K562 (cell line): ENCODE measurements at regions not wholly inside any gene's neighbourhood (a gene's known extent, or its start where the extent isn't known, plus 50 kb on each side); places are given as distances from the start of the nearest gene placed in this dataset.

ENCODE experiments used
- ATAC-seq: fragments of 200-7000 bp; cut with Tn5 transposase; 3 replicates; pipeline ENCODE4 v1.9.1; 2020; ENCODE audit warnings: moderate library complexity
- BruUV-seq: library from RNA; stranded (reverse); fragments of 400-500 nt; replicated peaks from 2 replicates; lab custom pipeline; 2021; lab: Mats Ljungman, UMichigan
- CTCF ChIA-PET: fragments of 300-600 bp; formaldehyde crosslinking; extraction: SDS; loops from one replicate; lab custom pipeline; 2021; ENCODE audit warnings: low intra/inter-chr PET ratio; lab: Yijun Ruan, JAX
- POLR2A ChIA-PET: fragments of 300-600, 350-650 bp; sonication (Branson Sonifier 250); formaldehyde crosslinking; extraction: SDS; loops from one replicate; lab custom pipeline; 2021; ENCODE audit warnings: antibody characterized with exemption, inconsistent platforms; lab: Yijun Ruan, JAX
- DNase-seq, 4 experiments: peaks; one replicate each; pipeline versions ENCODE4 v3.0.0 to v3.0.0-alpha.2; 2011 to 2018; ENCODE audit warnings: low spot score in 3 of 4, mixed read lengths in 3 of 4; ENCODE audit errors: extremely low read depth in 1 of 4
- FAIRE-seq: peaks from 2 replicates; lab custom pipeline; 2011; peaks lifted over from hg19 to GRCh38; lab: Jason Lieb, UNC
- H2AFZ ChIP-seq: 2 replicates; pipeline ENCODE4 v1.6.0; 2011; ENCODE audit warnings: low read depth, low read length, control low read depth, inconsistent platforms
- H3K27ac ChIP-seq: fragments of 200-600 bp; 3 replicates; pipeline ENCODE4 v1.8.0; 2011; ENCODE audit warnings: low read depth, mild to moderate bottlenecking, control low read depth, inconsistent platforms, low read length, moderate library complexity, mixed read lengths; ENCODE audit errors: extremely low read depth
- H3K27me3 ChIP-seq, 2 experiments: fragments of 300-600 bp in 1 of 2; 2 replicates in 1 of 2; 3 replicates in 1 of 2; pipeline versions ENCODE4 v1.6.0 to v1.8.0; 2011; ENCODE audit warnings: inconsistent platforms in 2 of 2, low read length in 2 of 2, mild to moderate bottlenecking in 1 of 2, mixed read lengths in 1 of 2, moderate library complexity in 1 of 2; ENCODE audit not compliant: control insufficient read depth in 2 of 2, insufficient read depth in 2 of 2
- H3K36me3 ChIP-seq: fragments of 300-600 bp; 3 replicates; pipeline ENCODE4 v1.8.0; 2011; ENCODE audit warnings: mild to moderate bottlenecking, low read length, inconsistent platforms; ENCODE audit not compliant: control insufficient read depth, insufficient read depth
- H3K4me1 ChIP-seq, 2 experiments: fragments of 200-600 bp in 1 of 2; replicated peaks in 1 of 2; 2 replicates in 1 of 2; 3 replicates in 1 of 2; pipeline versions ENCODE4 v1.5.1 to v1.8.0; 2011; ENCODE audit warnings: inconsistent platforms in 2 of 2, low read length in 2 of 2, mild to moderate bottlenecking in 1 of 2, mixed read lengths in 1 of 2, moderate library complexity in 1 of 2; ENCODE audit not compliant: control insufficient read depth in 2 of 2, insufficient read depth in 2 of 2
- H3K4me2 ChIP-seq: 2 replicates; pipeline ENCODE4 v1.6.1; 2011; ENCODE audit warnings: low read length, control low read depth, inconsistent platforms, mixed read lengths; ENCODE audit not compliant: insufficient read depth
- H3K4me3 ChIP-seq: fragments of 200-600 bp; sonication (generic), shearing (Covaris generic); 2 replicates; pipeline ENCODE4 v1.5.1; 2016; ENCODE audit warnings: control low read depth, inconsistent platforms
- H3K79me2 ChIP-seq: fragments of 200-600 bp; 3 replicates; pipeline ENCODE4 v1.8.0; 2011; ENCODE audit warnings: low read length, inconsistent platforms; ENCODE audit not compliant: control insufficient read depth, insufficient read depth
- H3K9ac ChIP-seq, 2 experiments: 2 replicates each; pipeline versions ENCODE4 v1.6.0 to v1.6.1; 2011; ENCODE audit warnings: low read depth in 2 of 2, low read length in 2 of 2, control low read depth in 1 of 2, inconsistent platforms in 1 of 2, mild to moderate bottlenecking in 1 of 2, mixed read lengths in 1 of 2; ENCODE audit not compliant: insufficient read depth in 1 of 2
- H3K9me1 ChIP-seq: one replicate; pipeline ENCODE4 v1.6.0; 2011; ENCODE audit warnings: inconsistent platforms, mild to moderate bottlenecking, low read length, moderate library complexity; ENCODE audit not compliant: control insufficient read depth, insufficient read depth
- H3K9me3 ChIP-seq: replicated peaks from 2 replicates; pipeline ENCODE4 v1.5.1; 2011; ENCODE audit warnings: low read depth, low read length, inconsistent platforms; ENCODE audit not compliant: control insufficient read depth, insufficient read depth
- H4K20me1 ChIP-seq: replicated peaks from 2 replicates; pipeline ENCODE4 v1.6.1; 2011; ENCODE audit warnings: low read length, inconsistent platforms, mixed read lengths; ENCODE audit not compliant: control insufficient read depth, insufficient read depth
- DNMT1 ChIP-seq: fragments of 450-650 bp; IDR thresholded peaks from 2 replicates; pipeline ENCODE4 v1.6.1; 2016; ENCODE audit warnings: antibody characterized with exemption, mild to moderate bottlenecking
- MXI1 ChIP-seq: IDR thresholded peaks from 2 replicates; pipeline ENCODE4 v1.6.1; 2011; ENCODE audit warnings: low read depth, mild to moderate bottlenecking, improper control_type of control experiment, low read length
- SUPT5H ChIP-seq: fragments of 450-650 bp; IDR thresholded peaks from 2 replicates; pipeline ENCODE4 v1.6.1; 2016
- ZNF23 ChIP-seq: fragments of 250-450 bp; sonication (Bioruptor Pico); IDR thresholded peaks from 2 replicates; pipeline ENCODE4 v1.4.0; 2020; ENCODE audit warnings: mild to moderate bottlenecking
- WGBS: fragments of 100-300 bp; shearing (Covaris generic); methylation state at CpG from one replicate; pipeline ENCODE4 v1.1.6; 2016; ENCODE audit warnings: low coverage, mixed read lengths; ENCODE audit not compliant: insufficient coverage; ENCODE audit errors: missing lambda C conversion rate; 5-methylcytosine and 5-hydroxymethylcytosine counted together
- in situ Hi-C: fragments of 300-500 bp; cut with MboI; formaldehyde crosslinking; loops from 4 replicates; pipeline ENCODE4 v1.15.0; 2018; ENCODE audit warnings: inconsistent platforms, mixed read lengths
- intact Hi-C: fragments of 100-400 bp; cut with micrococcal nuclease; formaldehyde crosslinking; loops from 2 replicates; pipeline ENCODE4 v1.14.2; 2022
- TF ChIP-seq, protein P1 (sequence below), 2 experiments: fragments of 450-650 bp in 1 of 2; sonication (generic) in 1 of 2; formaldehyde crosslinking; conservative IDR thresholded peaks; 2 replicates each; pipeline versions ENCODE4 v1.4.0 to v1.8.1; 2020 to 2022; ENCODE audit warnings: mild to moderate bottlenecking in 1 of 2, missing genetic modification reagents in 1 of 2

DNA sequence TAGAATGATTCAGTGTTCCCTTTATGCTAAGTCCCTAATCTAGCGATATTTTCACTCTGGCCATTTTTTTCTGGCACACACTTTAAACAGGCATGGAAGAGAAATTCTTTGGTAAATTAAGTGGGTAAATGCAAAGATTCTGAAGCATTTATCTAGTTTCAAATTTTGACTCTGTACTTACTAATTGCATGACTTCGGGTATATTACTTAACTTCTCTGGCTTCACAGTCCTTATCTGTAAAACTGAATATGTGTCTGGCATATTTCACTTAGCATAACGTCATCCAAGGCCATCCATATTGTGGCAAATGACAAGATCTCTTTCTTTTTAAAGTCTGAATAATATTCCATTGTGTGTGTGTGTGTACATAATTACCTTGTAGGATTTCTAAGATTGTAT, 114.5 kb downstream of the MBL2 start:
- Histone ChIP-seq H4K20me1 (no peaks in the 10 kb centered on the region), H3K36me3 (no peaks in the 10 kb centered on the region), H3K27ac (no peak overlapping the region), H3K9me1 (no peaks in the 10 kb centered on the region), H3K9ac (no peak overlapping the region), H2AFZ (no peak overlapping the region), H3K4me2 (no peak overlapping the region), H3K27me3 (no peaks in the 10 kb centered on the region), H3K79me2 (no peaks in the 10 kb centered on the region), H3K4me1 (no peaks in the 10 kb centered on the region)
- no peak for ATAC-seq
- in situ Hi-C loops: no loop called here
- WGBS: 3% methylated on average over 3 of the region's 3 CpGs
- POLR2A ChIA-PET: interaction anchor here (0.7 kb wide), 1 partner anchor 593 kb away, joined by 3 read pairs; no protein-coding TSS in a partner anchor
- no TSS peak for BruUV-seq
- CTCF ChIA-PET: no interaction called here
- FAIRE-seq: no peak
- no peak for DNase-seq
- TF ChIP-seq DNMT1 (no peak), MXI1 (no peak)
- TF ChIP-seq, all 486 proteins: peak for 0
- H3K9me3 ChIP-seq: no peaks in the 10 kb centered on the region
- intact Hi-C loops: no loop called here
- no peak overlapping the region for H3K4me3 ChIP-seq

DNA sequence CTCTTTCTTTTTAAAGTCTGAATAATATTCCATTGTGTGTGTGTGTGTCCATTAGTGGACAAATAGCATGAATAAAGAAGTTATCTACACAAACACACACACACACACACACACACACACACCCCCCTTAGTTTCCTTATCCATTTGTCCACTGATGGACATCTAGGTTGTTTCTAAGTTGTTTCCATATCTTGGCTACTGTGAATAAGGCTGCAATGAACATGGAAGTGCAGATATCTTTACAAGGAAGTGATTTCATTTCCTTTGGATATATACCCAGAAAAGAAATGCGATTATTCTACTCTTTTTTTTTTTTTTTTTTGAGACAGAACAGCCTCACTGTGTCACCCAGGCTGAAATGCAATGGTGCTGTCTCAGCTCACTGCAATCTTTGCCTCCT, 113.5 kb downstream of the MBL2 start:
- H3K27ac ChIP-seq: no peak overlapping the region
- no peak overlapping the region for H2AFZ ChIP-seq
- no peaks in the 10 kb centered on the region for H3K9me1 ChIP-seq
- H3K27me3 ChIP-seq: no peaks in the 10 kb centered on the region
- H4K20me1 ChIP-seq: no peaks in the 10 kb centered on the region
- FAIRE-seq (no peak), ATAC-seq (no peak), DNase-seq (no peak)
- H3K4me1 ChIP-seq: no peaks in the 10 kb centered on the region
- in situ Hi-C loops: no loop called here
- TF ChIP-seq, protein P1, sequence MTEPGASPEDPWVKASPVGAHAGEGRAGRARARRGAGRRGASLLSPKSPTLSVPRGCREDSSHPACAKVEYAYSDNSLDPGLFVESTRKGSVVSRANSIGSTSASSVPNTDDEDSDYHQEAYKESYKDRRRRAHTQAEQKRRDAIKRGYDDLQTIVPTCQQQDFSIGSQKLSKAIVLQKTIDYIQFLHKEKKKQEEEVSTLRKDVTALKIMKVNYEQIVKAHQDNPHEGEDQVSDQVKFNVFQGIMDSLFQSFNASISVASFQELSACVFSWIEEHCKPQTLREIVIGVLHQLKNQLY (CRISPR knock-in tag; conservative IDR thresholded peaks at IDR 0.05): no peak
- TF ChIP-seq SUPT5H: no peak
- no peak for TF ChIP-seq ZNF23
- WGBS: 0% methylated on average over 1 of the region's 1 CpG
- intact Hi-C loops: no loop called here
- no peaks in the 10 kb centered on the region for H3K79me2 ChIP-seq
- no TSS peak for BruUV-seq
- H3K9me3 ChIP-seq: no peaks in the 10 kb centered on the region
- CTCF ChIA-PET: no interaction called here
- H3K4me2 ChIP-seq: no peak overlapping the region
- no peak overlapping the region for H3K4me3 ChIP-seq
- no peak overlapping the region for H3K9ac ChIP-seq
- H3K36me3 ChIP-seq: no peaks in the 10 kb centered on the region
- POLR2A ChIA-PET: no interaction called here
